DND-41 (cell line): ENCODE measurements at regions not wholly inside any gene's neighbourhood (a gene's known extent, or its start where the extent isn't known, plus 50 kb on each side); places are given as distances from the start of the nearest gene placed in this dataset.

ENCODE experiments used
- EZH2 ChIP-seq: IDR thresholded peaks from 3 replicates; pipeline ENCODE4 v1.6.1; 2012; ENCODE audit warnings: borderline replicate concordance, low read depth, mild to moderate bottlenecking, moderate library complexity, low read length, inconsistent platforms; ENCODE audit not compliant: severe bottlenecking
- TF ChIP-seq, protein P1 (sequence below): IDR thresholded peaks from 2 replicates; pipeline ENCODE4 v1.5.1; 2012; ENCODE audit warnings: borderline replicate concordance, low read length, moderate library complexity, mild to moderate bottlenecking; ENCODE audit not compliant: poor library complexity, severe bottlenecking; ENCODE audit errors: extremely low read depth

DNA sequence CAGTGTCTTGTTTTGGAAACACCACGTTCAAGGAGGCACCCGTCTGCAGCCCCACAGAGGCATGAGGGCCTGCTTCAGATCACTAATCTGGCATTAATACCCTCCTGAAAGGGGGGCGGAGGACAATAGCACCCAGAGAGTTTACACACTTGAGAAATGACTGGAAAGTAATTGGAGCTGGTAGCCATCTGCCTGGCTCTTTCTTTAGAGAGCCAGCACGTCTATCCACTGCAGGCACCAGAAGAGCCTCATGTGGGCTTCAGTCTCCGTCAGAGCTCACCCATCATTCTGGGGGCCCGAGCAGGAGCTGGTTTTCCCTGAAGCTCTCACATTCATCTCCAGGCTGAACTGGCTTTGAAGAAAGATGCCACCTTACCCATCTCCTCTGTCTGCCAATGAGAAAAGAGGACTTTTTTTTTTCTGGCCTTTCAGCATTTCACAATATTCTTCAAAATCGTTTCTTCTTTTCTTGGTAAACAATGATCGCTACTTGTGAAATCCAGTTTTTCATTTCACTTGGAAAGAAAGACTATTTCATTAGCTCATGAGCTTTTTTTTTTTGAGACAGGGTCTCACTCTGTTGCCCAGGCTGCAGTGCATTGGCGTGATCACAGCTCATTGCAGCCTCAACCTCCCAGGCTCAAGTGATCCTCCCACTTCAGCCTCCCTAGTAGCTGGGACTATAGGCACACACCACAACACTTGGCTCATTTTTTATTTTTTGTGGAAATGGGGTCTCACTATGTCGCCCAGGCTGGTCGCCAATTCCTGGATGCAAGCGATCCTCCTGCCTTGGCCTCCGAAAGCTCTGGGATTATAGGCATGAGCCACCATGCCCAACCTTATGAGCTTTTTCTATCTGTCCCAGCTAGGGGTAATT, 124.7 kb upstream of the ZNF217 start:
- TF ChIP-seq, protein P1, sequence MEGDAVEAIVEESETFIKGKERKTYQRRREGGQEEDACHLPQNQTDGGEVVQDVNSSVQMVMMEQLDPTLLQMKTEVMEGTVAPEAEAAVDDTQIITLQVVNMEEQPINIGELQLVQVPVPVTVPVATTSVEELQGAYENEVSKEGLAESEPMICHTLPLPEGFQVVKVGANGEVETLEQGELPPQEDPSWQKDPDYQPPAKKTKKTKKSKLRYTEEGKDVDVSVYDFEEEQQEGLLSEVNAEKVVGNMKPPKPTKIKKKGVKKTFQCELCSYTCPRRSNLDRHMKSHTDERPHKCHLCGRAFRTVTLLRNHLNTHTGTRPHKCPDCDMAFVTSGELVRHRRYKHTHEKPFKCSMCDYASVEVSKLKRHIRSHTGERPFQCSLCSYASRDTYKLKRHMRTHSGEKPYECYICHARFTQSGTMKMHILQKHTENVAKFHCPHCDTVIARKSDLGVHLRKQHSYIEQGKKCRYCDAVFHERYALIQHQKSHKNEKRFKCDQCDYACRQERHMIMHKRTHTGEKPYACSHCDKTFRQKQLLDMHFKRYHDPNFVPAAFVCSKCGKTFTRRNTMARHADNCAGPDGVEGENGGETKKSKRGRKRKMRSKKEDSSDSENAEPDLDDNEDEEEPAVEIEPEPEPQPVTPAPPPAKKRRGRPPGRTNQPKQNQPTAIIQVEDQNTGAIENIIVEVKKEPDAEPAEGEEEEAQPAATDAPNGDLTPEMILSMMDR: no peak
- no peak for TF ChIP-seq EZH2
